Middle frontal gyrus (tissue), 1 donor: ENCODE measurements at regions not wholly inside any gene's neighbourhood (a gene's known extent, or its start where the extent isn't known, plus 50 kb on each side); places are given as distances from the start of the nearest gene placed in this dataset.
"Not testable (repeated sequence)": the region's sequence is repeated elsewhere in the genome, so short reads cannot be mapped to it uniquely, and the experiment has no call there.

Experiments
- DNase-seq: peaks from one replicate; pipeline ENCODE4 v3.0.0-alpha.2; 2015; ENCODE audit warnings: low spot score; ENCODE audit errors: extremely low spot score

DNA sequence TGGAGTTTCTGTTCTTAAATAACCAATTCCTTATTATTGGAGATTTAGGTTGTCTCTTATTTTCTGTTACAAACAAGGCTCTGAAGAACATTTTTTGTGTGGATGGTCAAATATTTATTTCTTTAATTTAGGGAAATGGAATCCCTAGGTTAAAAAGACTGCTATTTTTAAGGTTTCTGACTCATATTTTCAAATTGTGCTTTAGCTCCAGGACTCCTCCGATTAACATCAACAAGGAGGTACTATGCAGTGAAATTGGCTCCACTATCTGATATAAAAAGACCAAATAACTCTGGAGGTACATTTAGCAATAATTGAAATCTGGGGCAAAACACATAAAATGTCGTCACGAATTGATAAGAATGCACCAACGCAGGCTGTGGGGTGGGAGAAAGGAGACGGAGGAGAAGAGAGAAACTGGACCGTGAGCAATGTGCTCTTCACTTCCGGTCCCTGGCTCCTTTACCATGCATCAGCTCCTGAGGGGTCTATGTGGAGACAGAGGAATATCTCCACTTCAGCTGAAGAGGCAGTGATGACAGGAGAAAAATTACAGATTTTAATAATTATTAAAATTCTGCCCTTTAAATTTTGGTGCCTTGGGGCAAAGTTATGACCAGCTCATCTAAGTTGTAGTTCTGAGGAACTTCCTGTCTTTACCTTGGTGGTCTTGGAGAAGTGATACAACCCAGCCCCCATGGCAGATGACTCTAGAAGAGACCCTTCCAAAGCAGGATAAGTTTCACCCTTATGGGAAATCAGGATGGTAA, 90.2 kb upstream of the BTG1 start:
- no peak for DNase-seq

DNA sequence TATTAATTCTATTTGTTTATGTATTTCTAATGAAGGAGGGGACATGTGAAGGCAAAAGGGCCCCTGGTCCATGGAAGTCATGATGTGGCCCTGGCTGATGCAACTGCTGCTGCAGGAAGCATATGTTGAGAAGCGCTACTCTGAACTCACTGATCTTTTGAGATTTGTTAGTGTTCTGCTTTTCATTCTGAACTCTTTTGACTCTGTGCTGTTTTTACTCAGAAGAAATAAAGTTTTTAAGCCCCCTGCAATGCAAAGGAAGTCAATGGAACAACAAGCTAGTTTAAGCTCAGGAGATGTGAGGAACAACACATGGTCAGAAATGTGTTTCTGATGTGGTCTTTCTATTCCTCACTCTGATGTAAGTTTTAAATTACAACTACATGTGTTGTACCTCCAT, 88.9 kb upstream of the BTG1 start:
- no peak for DNase-seq

DNA sequence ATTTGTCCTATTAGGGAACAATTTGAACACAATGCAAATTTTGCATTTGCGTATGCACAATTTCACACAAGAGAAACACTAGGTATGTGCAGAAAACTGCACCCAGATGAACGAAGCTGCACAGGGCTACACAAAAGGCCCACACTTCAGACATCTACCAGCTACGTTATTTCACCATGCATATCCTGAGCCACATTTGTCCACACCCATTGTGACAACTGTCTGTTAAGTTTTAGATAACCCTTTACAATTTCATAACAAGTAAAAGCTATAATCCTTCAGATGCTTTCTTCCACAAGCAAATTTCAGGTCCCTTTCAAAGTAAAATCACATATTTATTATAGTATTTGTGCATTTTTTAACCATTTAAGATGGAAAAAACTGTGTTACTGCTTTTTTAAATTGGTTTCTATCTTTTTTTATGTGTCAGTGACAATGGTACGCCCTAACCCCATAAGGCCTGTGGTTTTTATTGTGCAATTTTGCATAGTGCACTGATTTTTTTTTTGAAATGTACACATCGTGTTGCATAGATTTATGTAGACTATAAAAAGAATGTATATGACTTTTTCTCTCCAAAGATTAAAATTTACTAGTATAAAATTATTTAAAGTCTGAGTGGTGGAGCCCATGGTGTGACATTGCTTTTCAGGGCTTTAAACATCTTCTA, 87.8 kb upstream of the BTG1 start:
- DNase-seq = no peak

DNA sequence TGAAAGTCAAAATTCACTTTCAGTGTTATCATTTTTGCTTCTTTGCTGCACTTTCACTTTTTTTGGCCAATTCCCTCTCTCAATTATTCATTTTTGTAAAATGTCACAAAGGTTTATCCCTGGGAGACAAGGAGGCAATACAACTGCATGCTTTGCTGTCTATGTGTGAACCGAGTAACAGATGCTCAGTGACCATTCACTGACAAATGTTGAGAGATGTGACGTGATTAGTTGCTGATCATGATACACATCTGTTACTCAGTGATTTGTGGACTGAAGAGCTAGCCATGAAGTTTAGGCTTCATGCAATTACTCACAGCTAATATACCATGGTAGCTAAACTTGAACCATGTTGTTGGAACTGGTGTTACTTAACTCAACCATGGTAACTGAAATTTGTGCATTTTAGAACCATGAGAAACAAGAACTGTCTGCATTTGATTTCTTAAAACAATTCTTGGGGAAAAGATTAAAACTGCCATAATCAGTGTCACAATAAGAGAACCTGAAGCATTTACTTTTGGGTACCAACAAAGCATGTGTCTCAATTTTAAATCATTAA, 86.8 kb upstream of the BTG1 start:
- DNase-seq = not testable (repeated sequence)

DNA sequence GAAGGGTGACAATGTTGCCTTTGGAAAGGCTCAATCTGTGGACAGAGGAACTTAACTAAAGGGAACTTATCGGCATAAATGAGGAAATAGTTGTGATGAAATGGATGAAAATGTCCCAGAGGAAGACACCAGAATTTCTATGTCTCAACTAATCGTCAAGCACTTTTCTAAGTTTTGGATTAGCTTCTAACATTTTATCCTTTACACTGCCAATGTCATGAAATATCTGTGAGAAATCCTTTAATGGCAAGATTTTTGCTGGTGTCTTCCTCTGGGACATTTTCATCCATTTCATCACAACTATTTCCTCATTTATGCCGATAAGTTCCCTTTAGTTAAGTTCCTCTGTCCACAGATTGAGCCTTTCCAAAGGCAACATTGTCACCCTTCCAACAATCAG, 86.3 kb upstream of the BTG1 start:
- not testable (repeated sequence) for DNase-seq

DNA sequence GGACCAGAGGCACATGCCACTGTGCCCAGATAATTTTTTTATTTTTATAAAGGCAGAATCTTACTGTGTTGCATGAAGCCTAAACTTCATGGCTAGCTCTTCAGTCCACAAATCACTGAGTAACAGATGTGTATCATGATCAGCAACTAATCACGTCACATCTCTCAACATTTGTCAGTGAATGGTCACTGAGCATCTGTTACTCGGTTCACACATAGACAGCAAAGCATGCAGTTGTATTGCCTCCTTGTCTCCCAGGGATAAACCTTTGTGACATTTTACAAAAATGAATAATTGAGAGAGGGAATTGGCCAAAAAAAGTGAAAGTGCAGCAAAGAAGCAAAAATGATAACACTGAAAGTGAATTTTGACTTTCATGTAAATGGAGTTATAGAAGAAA, 85.9 kb upstream of the BTG1 start:
- not testable (repeated sequence) for DNase-seq

DNA sequence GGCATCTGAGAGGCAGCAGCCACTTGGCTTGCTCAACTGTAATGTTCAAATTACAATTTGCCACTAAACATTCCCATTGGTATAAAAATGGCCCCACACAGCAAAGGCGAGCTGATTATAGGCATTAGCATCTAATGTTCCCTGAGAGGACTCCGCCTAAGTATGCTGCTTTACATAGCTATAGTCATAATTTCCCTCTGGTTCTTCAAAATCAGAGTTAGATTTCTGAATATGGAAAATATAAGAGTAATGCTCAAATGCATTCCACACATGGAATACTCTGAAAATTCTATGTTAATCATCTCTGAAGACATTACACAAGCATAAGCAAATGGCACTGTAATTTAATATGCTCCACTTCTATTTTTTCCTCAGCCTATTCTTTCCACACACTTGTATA, 83.7 kb upstream of the BTG1 start:
- no peak for DNase-seq

DNA sequence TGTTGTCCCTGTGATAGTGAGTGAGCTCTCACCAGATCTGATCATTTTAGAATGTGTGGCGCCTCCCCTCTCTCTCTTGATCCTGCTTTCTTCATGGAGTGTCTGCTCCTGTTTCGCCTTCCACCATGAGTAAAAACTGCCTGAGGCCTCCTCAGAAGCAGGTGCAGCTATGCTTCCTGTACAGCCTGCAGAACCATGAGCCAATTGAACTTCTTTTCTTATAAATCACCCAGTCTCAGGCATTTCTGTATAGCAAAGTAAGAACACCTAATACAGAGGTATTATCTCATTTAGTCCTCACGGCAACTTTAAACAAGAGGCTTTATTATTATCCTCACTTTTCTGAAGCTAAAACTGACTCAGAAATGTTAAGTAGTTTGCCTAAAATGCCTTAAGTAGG, 81.3 kb upstream of the BTG1 start:
- DNase-seq = no peak

DNA sequence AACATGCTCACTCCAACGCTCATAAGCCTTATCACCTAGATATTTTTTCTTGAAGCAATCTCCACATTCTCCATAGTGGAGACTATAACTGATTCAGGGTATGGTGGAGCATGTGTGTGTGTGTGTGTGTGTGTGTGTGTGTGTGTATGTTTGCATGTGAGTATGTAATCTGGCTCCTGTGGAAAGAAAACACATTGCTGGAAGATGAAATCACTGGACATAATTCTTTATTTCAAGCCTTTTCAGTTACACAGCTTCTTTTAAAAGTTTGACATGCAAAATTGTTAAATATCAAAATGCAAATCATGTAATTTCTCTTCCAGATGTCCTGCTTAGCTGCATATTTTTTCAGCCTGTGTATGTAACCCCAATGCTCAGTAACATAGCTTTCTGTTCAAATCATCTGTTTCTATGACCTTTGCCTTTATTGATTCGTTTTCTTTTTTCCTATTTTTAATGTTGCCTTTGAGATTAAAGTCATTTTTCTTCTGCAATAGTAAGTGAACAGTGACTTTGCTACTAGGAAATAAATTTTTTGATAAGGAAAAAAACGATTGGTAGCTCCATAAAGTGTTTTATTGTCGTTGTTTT, 80.5 kb upstream of the BTG1 start:
- no peak for DNase-seq

DNA sequence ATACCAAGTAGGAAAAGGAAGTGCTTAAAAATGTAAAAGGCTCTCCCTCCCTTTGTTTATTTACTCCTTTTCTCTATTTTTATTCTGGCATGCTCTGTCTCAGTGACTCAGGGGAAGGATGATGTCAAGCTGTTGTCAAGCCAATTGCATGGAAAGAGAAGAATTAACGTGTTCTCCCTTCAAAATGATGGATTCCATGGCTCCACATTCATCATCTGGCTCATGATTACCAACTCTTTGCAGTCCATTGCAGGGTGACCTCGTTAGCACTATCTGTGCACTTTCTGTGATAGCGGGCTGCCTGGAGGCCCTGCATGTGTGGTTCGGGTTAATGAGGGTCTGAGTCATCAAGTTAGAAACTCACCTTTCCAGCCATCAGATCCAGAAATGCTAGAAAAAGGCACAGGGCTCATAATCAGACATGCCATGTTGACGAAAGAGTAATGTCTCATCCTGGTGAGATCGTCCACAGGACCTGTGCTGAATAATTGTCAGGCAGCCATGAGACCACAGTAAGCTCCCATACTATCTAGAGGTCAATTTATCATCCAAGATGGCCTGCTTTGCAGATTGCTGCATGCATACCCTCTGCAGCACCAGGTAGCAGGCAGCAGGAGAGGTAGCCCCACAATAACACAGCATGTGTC, 79.2 kb upstream of the BTG1 start:
- DNase-seq = no peak

DNA sequence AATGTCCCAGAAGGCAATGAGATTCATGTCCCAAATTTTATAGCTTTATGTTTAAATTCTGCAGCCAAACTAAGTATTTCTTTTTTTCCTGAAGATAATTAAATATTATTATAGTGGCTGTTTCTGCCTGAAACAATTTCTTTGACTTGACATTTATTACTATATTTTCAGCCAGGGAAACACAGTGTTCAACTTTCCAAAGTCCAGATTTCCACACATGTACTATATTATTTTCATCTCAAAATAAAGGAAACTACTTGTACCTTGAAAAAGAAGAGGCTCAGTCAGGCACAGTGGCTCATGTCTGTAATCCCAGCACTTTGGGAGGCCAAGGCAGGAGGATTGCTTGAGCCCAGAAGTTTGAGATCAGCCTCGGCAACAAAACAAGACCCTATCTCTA, 77.8 kb upstream of the BTG1 start:
- no peak for DNase-seq

DNA sequence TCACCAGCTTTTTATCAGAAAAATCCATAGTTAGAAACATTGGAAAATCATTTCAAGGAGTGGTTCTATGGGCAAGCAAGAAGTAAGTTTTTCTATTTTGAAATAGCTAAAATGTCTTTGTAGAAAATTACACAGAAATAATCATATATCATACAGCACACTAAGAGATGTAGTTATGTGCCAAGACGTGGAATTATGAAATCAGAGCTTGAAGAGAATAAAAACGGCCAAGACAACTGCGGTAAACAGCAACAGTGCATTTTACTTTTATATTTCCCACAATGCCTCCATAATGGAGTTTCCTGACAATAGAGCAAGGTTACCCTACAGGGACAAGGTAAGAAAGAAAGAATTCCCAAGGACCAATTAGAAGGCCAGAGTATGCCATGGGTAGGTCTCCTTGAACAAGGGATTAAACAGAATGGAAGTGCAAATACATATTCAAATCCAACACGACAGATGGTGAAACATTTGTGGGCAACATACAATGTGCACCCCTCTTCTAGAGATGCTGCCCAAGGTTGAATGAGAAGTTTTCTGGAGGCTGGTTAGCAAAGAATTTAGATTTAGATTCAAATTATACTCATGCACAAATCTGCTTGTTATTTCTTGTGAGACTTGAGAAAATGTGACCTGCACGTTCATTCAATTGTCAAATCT, 76.1 kb upstream of the BTG1 start:
- DNase-seq = no peak

DNA sequence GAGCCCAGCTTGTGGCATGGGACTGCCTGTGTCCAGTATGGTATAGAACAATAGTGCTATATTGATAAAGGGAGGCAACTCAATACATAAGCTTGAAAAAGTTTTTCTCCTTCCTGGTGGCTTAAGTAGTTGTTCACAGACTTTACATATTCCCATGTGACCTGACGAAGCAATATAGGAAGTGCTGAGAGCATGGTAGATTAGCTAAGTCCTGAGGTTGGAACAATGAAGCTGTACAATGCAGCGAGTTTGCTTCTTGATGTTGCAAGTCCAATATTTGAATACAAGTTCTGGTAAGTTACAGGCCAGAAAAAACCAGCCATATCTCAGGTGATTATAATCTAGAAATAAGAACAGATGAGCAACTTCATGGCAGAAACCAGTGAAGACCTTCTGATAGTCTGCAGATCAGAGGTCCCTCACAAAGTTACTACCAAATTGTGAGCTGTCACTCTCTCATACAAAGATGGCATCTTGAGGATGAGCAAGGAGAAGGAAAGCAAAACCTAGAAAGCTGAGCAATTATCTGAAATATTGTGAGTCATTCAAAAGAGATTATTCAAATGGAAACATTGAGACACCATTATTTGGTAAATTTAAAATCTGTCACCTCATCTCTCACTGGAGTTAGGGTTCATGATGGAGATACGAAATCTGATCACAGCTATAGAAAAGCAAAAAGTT, 72.9 kb upstream of the BTG1 start:
- DNase-seq = no peak

DNA sequence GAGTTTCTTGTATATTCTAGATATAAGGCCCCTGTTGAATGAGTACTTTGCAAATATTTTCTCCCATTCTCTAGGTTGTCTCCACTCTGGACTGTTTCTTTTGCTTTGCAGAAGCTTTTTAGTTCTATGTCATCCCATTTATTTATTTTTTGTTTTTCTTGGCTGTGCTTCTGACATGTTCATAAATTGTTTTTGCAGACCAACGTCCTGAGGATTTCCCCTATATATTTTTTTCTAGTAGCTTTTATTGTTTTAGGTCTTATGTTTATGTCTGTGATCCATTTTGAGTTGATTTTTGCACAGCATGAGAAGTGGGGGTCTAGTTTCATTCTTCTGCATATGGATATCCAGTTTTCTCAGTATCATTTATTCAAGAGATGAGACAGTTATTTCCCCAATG, 70.4 kb upstream of the BTG1 start:
- DNase-seq = no peak

DNA sequence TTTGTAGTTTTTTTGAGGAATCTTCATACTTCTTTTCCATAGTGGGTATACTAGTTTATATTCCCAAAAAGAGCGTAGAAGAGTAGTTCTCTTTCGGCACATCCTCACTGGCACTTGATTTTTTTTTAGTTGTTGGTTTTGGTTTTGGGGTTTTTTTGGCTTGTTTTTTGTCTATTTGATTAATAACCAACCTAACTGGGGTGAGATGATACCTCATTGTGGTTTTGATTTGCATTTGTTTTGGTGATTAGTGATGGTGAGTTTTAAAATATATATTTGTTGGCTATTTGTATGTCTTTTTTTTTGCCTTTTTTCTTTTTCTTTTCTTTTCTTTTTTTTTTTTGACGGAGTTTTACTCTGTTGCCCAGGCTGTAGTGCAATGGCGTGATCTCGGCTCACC, 69.7 kb upstream of the BTG1 start:
- DNase-seq = no peak

DNA sequence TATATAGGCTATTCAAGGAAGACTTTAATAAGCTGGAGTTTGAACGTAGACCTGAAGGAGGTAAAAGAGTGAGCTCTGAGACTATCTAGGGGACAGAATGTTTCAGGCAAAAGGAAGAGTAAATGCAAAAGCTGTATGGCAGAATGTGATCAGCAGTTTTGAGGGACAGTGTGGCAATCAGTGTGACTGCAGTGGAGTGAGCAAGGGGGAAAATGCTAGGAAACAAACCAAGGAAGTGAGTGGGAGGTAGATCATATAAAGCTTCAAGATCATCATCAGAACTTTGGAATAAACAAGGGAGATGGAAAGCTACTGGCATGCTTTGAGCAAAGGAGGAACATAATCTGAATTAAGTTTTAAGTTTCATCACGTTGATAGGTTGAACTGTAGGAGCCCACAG, 67.5 kb upstream of the BTG1 start:
- no peak for DNase-seq

DNA sequence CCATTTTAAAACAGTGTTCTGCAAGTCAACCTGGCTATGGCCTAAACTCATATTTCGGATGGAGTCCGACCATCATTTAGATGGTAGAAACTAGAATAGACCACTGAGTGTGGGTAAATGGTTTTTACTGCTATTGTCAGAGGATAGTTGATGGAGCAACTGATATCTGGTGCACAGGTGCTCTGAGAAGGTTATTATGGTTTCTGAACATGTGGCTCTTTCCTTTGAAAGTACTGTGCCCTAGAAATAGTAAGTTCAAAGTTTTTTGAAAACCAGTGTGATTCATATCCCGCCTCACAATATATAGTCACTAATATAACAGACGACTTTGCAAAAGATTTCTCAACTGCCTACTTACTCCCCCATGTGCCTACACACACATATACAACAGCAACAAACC, 64.4 kb upstream of the BTG1 start:
- DNase-seq = no peak

DNA sequence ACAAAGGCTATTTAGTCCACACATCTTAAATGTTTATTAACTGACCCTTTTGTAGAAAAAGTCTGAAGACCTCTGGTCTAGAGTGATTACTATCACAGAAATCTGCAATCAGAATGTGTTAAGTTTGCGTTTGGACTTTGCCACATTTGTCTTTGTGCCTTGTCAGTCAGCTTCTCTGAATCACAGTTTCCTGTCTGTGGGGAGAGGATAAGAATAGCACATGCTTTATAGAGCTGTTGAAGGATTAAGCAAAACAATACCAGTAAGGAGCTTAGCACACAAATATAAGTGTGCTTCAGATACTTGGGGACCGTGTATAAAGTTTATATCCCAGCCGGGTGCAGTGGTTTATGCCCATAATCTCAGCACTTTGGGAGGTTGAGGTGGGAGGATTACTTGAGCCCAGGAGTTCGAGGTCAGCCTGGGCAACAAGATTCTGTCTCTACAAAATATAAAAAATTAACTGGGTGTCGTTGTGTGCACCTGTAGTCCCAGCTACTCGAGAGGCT, 63.0 kb upstream of the BTG1 start:
- no peak for DNase-seq

DNA sequence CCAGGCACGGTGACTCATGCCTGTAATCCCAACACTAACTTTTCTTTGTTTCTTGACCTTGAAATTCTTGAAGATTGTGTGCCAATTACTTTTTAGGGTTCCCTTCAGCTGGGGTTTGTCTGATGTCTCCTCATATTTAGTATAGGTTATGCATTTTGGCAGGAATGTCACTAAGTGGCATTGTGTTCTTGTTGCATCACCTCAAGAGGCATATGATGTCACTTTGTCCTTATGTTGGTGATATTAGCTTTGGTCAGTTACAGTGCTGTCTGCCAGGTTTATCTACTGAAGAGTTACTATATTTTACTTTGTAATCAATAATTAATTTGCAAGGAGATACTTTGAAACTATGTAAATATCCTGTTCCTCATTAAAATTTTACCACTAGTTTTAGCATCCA, 61.0 kb upstream of the BTG1 start:
- no peak for DNase-seq

DNA sequence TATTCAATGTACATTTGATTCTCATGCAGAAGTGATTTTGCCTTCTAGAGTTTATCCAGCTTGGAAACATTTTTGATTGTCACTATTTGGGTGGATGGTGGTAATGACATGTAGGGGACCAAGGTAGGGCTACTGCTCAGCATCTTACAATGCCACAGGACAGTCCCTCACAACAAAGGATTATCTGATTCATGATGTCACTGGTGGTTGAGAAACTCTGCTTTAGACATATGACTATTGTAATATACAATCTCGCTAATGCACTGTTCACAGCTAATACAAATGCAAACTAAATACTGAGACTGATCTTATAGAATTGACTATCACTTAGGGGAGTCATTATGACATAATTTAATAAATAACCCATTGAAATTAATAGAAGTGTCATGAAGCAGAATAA, 60.4 kb upstream of the BTG1 start:
- no peak for DNase-seq
